ENCODE measurements at regions not wholly inside any gene's neighbourhood (a gene's known extent, or its start where the extent isn't known, plus 50 kb on each side); places are given as distances from the start of the nearest gene placed in this dataset.
A peak's percentile ranks its signal among the peaks of the same experiment; 100 is the strongest.
"Not testable (repeated sequence)": the region's sequence is repeated elsewhere in the genome, so short reads cannot be mapped to it uniquely, and the experiment has no call there.

GRCh38 chr3:177385831-177386301 lies 188.6 kb upstream of the TBL1XR1 start:
- DNase-seq (ENCODE audit: low read depth, low spot score) = peak; percentile 8
- ChIA-PET POLR2A (no interaction called here), CTCF (interaction anchor here (1.7 kb wide), 1 partner anchor 999 kb away, joined by 6 read pairs; no protein-coding TSS in a partner anchor)
- TF ChIP-seq CTCF (IDR thresholded peaks at IDR 0.05; ENCODE audit: low read depth, low read length) = no peak
- no peak overlapping the region for H3K27ac ChIP-seq (ENCODE audit: low read depth, low read length)
- H3K4me3 ChIP-seq (ENCODE audit: low read depth, low read length) = no peak overlapping the region
- H3K27me3 ChIP-seq (ENCODE audit: control insufficient read depth, insufficient read depth, low read length) = no peaks in the 10 kb centered on the region
- H3K9me3 ChIP-seq (ENCODE audit: control insufficient read depth, insufficient read depth, low read length) = no peaks in the 10 kb centered on the region

GRCh38 chr3:177388209-177388608 lies 190.9 kb upstream of the TBL1XR1 start:
- POLR2A ChIA-PET = no interaction called here

GRCh38 chr3:177394231-177395024 lies 197.1 kb upstream of the TBL1XR1 start:
- H3K27me3 ChIP-seq (ENCODE audit: control insufficient read depth, insufficient read depth, low read length); H3K4me3 ChIP-seq (ENCODE audit: low read depth, low read length); H3K27ac ChIP-seq (ENCODE audit: low read depth, low read length); CTCF ChIA-PET; DNase-seq (ENCODE audit: low read depth, low spot score); POLR2A ChIA-PET; H3K9me3 ChIP-seq (ENCODE audit: control insufficient read depth, insufficient read depth, low read length): not testable (repeated sequence)

More at GRCh38 chr3:177388209-177388608, 190.9 kb upstream of the TBL1XR1 start:
- DNase-seq (ENCODE audit: low read depth, low spot score) = no peak
- no peaks in the 10 kb centered on the region for H3K9me3 ChIP-seq (ENCODE audit: control insufficient read depth, insufficient read depth, low read length)
- CTCF ChIA-PET = no interaction called here
- no peak overlapping the region for H3K27ac ChIP-seq (ENCODE audit: low read depth, low read length)
- no peaks in the 10 kb centered on the region for H3K27me3 ChIP-seq (ENCODE audit: control insufficient read depth, insufficient read depth, low read length)
- H3K4me3 ChIP-seq (ENCODE audit: low read depth, low read length) = no peak overlapping the region
- TF ChIP-seq CTCF (IDR thresholded peaks at IDR 0.05; ENCODE audit: low read depth, low read length) = no peak

GRCh38 chr3:177396733-177397132 lies 199.5 kb upstream of the TBL1XR1 start:
- Histone ChIP-seq H3K9me3 (ENCODE audit: control insufficient read depth, insufficient read depth, low read length) (no peaks in the 10 kb centered on the region), H3K27ac (ENCODE audit: low read depth, low read length) (no peak overlapping the region), H3K27me3 (ENCODE audit: control insufficient read depth, insufficient read depth, low read length) (no peaks in the 10 kb centered on the region), H3K4me3 (ENCODE audit: low read depth, low read length) (no peak overlapping the region)
- POLR2A ChIA-PET = no interaction called here
- no peak for DNase-seq (ENCODE audit: low read depth, low spot score)
- TF ChIP-seq CTCF (IDR thresholded peaks at IDR 0.05; ENCODE audit: low read depth, low read length) = no peak
- CTCF ChIA-PET = no interaction called here

GRCh38 chr3:177401375-177401774 lies 204.1 kb upstream of the TBL1XR1 start:
- no peak for TF ChIP-seq CTCF (IDR thresholded peaks at IDR 0.05; ENCODE audit: low read depth, low read length)
- H3K9me3 ChIP-seq (ENCODE audit: control insufficient read depth, insufficient read depth, low read length) = no peaks in the 10 kb centered on the region
- no peaks in the 10 kb centered on the region for H3K27me3 ChIP-seq (ENCODE audit: control insufficient read depth, insufficient read depth, low read length)
- CTCF ChIA-PET = interaction anchor here (0.7 kb wide), 1 partner anchor 23 kb away, joined by 3 read pairs; no protein-coding TSS in a partner anchor
- POLR2A ChIA-PET = no interaction called here
- H3K4me3 ChIP-seq (ENCODE audit: low read depth, low read length) = no peak overlapping the region
- DNase-seq (ENCODE audit: low read depth, low spot score) = no peak
- H3K27ac ChIP-seq (ENCODE audit: low read depth, low read length) = no peak overlapping the region
